ELF-1 (cell line): ENCODE measurements at regions not wholly inside any gene's neighbourhood (a gene's known extent, or its start where the extent isn't known, plus 50 kb on each side); places are given as distances from the start of the nearest gene placed in this dataset.
"Not testable (repeated sequence)": the region's sequence is repeated elsewhere in the genome, so short reads cannot be mapped to it uniquely, and the experiment has no call there.

Experiments used
- DNase-seq: peaks from one replicate; pipeline ENCODE4 v3.0.0-alpha.2; 2016; ENCODE audit warnings: low read depth, low spot score

DNA sequence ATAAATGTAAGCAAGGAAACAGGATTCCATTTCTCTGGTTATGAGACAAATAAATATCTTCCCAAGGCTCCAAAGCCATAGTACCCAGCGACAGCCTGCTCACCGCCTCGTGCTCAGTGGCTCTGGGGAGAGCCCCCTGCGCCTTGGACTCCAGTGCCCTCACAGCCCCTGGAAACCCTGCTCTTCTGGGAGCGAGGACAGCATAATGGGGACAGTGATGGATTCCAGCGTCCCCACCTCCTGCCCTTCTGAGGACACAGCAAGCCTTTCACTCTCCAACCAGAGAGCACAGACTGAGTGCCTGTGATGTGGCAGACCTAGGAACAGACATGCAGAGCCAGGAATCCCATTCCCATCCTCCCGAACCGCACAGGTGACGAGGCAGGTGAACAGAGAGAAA lies 660.8 kb downstream of the TBC1D22A start:
- DNase-seq: no peak

GRCh38 chr22:47422736-47423135 lies 660.3 kb downstream of the TBC1D22A start:
- no peak for DNase-seq

DNA sequence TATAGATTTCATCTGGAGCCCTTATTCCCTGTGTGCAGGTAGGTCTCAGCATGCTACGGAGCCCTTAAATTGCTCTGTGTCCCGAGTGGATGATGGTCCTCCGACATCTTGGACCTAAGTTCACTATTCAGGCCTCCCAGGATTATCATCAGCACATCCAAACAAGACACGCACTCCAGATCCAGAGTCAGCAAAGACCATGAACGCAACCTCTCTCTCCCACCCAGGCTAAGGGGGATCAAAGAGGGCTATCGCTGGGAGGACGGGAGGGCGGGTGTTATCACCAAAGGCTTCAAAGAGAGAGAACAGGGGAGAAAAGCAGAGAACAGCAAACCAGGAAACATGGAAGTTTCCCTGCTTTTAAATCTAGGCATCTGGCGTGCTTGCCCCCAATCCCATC lies 659.4 kb downstream of the TBC1D22A start:
- no peak for DNase-seq

DNA sequence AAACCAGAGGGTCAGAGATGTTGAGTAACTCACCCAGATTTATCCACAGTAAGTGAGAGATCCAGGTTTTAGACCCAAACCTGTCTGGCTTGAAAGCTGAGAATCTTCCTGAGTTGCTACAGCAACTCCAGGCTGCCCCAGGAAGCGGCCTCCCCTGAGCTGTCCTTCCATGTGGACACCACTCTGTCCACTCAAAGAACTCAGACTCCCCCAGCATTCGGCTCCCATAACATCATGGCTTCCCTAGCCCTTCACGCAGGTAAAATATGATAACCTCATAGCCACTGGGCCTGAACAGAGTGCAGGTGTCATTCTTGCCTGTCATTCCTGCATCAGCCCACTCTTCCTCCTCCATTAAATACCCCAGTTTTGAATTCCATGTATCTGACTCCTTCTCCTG lies 657.8 kb downstream of the TBC1D22A start:
- DNase-seq: no peak

- DNase-seq: no peak
These were observed 656.8 kb downstream of the TBC1D22A start for GRCh38 chr22:47419239-47419638.

- DNase-seq: no peak
These were observed 655.2 kb downstream of the TBC1D22A start for GRCh38 chr22:47417699-47418098.

DNA sequence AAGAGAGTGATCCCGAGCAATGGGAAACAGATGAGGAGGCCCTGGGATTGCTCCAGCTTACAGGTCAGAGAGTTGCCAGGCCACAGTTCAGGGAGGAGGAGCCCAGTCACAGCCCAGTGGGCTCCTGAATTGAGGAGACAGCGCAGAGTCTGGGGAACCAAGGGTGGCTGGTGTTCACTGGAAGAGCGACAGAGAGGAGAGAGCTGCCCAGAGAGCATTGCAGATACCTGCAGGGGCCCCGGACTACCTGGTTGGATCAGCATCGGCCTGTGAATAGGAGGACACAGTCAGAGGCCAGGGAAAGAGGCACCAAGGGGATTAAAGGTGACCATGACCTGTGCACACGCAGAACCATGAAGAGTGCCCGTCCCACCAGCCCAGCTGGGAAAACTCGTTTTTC lies 648.6 kb downstream of the TBC1D22A start:
- no peak for DNase-seq

DNA sequence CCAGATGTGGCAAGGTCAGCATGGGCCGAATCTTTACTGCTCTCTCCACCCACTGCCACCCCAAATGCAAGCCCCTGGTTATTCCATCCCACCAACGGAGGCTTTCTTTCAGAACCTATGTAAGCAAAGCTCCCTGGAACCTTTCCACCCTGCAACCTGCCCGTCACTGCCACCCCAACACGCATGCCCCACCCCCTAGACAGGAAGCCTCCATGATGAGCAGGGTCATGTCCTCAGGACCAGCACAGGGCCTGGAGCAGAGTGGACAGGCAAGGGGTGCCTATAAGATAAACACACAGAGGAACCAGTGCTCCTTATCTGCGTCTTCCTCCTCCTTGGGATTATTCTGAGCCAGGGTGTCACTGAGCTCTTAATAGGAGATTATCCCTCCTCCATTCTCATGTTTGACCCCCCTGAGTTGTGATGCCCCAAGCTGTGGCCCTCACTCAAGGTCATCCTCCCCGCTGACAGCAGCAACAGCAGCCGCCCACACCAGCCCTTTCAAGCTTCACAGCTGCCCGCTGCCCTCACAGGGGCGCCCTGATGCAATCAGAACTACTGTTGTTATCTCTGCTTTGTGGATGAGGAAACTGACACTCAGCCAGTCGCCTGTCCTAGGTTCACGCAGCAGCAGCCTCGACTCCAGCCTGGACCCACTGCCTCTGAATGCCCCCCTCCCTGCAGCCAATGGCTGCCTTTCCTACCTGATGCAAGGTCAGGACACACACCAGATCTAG lies 647.3 kb downstream of the TBC1D22A start:
- peak; percentile 24 for DNase-seq

- peak; percentile 33 for DNase-seq
These were observed 646.0 kb downstream of the TBC1D22A start for GRCh38 chr22:47408409-47408808.

DNA sequence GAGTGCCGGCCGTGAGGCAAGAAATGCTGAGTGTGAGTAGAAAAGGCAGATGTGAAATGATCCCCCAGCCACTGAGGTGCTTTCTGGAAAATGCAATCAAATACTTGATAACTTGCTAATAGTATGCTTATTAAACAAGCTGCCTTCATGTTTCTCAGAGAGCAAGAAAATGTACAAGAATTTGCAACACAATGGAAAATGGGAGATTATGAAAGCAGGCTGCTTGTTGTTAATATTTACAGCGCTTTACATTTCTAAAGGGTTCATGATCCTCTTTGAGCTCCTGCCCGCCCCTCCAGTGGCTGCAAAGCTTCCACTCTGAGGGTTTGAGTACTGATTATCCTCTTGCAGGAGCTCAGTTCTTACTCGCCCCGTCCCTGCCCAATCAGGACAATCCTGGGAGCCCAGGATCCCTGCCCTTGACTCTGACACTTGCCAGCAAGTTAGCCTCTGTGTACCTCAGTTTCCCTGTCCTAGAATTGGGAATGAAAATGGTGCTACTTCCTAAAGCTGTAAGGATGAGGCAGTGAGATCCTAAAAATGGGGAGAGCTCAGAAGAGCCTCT lies 645.1 kb downstream of the TBC1D22A start:
- DNase-seq: no peak

- DNase-seq: no peak
These were observed 644.4 kb downstream of the TBC1D22A start for GRCh38 chr22:47406896-47407295.

DNA sequence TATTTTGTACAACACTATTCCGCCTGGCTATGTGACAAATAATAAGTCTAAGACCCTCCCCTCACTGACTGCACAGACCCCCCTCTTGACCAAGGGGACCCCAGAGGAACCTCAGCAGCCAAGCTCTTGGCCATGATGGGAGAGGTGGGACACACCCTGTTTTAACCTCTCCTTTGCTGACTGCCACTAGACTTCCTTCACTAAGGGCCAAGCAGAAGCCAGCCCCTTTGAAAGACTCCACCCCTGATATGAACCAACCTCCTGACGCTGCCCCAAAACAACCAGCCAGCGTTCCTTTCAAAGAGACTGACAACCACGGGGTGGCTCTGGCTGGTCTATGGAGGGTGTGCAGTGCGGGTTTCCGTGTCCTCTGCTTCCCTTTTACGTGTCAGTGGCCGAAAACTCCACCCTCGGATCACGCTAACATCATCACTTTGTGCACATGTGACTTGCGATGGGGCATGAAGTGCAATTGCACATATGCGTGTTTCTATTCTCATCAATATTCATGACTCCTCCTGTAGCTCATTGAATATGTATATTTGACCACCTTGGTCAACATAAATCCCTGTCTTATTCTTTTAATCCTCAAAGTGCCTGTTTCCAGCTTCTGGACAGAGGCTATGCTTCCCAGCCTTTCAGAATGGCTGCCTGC lies 643.9 kb downstream of the TBC1D22A start:
- no peak for DNase-seq

GRCh38 chr22:47405222-47405621 lies 642.8 kb downstream of the TBC1D22A start:
- DNase-seq: not testable (repeated sequence)

DNA sequence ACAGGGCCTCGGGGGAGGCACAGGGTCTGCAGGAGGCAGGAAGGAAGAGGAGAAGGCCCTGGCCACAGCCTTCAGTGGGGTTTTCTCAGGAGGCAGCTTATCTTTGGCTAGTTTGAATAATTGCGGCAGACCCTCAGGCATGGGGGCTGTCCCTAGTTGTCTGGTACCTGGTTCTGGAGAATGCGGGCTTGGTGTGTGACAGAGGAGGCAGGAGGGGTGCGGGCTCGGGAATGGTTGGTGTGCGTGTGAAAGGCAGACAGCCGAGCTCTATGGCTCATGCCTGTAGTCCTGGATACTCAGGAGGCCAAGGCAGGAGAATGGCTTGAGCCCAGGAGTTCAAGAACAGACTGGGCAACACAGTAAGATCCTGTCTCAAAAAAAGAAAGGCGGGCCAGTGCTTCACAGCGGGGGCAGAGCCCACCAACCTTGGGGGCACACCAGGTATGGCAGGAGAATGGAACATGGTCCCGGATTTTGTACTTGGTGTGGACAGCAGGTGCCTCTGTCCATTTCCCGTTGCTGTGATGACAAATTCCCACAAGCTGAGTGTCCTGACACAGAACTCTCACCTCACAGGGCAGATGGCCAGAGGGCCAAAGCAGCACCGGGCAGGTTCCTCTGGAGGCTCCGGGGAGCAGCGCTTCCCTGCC lies 640.6 kb downstream of the TBC1D22A start:
- DNase-seq: peak; percentile 68

DNA sequence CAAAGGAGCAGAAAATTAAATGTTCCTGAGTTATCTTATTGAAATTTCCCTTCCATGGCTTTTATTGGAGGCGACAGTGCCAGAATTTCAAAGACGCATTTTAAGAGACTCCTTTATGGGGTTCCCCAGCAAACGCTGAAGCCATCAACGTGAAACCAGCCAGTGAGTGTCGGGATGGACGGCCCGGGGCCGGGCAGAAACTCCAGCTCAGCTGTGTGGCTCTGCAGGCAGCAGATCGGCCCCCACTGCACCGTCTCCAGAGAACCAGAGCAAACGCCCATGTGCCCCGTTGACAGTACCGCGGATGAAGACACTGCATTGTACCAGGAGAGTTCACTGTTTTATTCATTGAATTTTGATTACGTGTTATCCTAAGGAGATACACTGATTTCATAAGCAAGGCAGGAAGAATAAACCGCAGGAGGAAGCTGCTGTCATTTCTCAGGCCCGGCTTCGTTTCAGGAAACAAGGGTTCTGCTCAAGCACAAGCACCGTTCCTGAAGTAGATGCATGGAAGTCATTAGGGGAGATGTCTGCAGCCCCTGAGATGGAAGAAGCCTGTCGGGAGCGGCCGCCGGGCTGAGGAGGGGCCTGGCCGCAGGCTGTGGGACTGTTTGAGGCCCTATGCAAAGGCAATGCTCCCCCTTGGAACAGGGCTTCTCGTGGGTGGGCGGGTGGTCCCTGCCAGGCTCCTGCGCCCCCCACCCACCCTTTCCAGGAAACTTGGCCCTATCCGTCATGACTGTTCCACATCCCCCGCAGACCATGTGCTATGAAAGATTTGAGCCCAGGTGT lies 639.7 kb downstream of the TBC1D22A start:
- no peak for DNase-seq

- DNase-seq: no peak
These were observed 639.1 kb downstream of the TBC1D22A start for GRCh38 chr22:47401592-47401898.

DNA sequence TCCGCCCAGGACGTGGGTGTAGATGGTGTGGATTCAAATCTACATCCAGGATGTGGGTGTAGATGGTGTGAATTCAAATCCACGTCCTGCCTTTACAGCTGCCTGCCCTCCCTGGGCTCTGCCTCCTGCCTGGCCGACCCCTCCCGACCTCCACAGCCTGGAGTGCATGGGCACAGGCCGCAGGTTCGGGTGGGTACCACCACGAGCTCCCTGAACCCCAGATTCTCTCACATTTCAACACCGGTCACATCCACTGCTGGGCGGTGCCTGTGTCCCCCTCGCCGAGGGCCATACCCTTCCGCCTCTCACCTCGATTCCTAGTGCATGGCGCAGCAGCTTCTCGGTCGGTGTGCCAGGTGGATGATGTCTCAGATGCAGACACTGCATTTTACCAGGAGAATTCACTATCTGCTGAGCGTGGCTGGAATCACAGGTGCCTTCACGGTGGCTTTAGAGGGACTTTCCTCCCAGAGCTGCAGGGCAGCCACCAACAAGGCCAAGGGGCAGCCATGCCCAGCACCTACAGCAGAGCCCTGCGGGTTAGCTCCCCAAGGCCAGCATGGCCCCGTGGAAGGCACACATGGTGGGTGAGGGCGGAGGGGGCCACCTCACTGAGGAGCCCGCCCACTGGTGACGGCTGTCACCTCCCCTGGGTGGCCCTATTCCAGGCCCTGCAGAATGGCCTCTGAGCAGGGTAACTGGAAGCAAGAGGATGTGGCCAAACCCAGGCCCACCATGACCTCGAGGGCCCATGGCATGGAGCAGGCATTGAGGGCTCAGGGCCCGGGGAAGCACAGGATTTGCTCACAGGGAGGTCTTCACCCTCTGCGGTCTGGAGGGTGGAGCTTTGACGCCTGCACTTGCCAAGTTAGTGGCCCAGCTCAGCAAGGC lies 638.5 kb downstream of the TBC1D22A start:
- no peak for DNase-seq

- DNase-seq: not testable (repeated sequence)
These were observed 637.7 kb downstream of the TBC1D22A start for GRCh38 chr22:47400131-47400530.

- no peak for DNase-seq
These were observed 636.7 kb downstream of the TBC1D22A start for GRCh38 chr22:47398921-47399790.

- no peak for DNase-seq
These were observed 636.0 kb downstream of the TBC1D22A start for GRCh38 chr22:47398491-47398890.
